OCI-LY1 (cell line): ENCODE measurements at regions not wholly inside any gene's neighbourhood (a gene's known extent, or its start where the extent isn't known, plus 50 kb on each side); places are given as distances from the start of the nearest gene placed in this dataset.

ENCODE experiments used
- H2AFZ ChIP-seq: fragments of 200-600 bp; sonication (generic), shearing (Covaris generic); 2 replicates; pipeline ENCODE4 v1.6.0; 2014; ENCODE audit warnings: antibody characterized with exemption, mild to moderate bottlenecking, low read length
- H3F3A ChIP-seq: fragments of 200-600 bp; sonication (generic), shearing (Covaris generic); 2 replicates; pipeline ENCODE4 v1.6.0; 2014; ENCODE audit warnings: mild to moderate bottlenecking, antibody characterized with exemption, low read length, moderate library complexity; ENCODE audit not compliant: insufficient read depth
- H3K27ac ChIP-seq: fragments of 200-600 bp; sonication (generic); 2 replicates; pipeline ENCODE4 v1.5.1; 2014; ENCODE audit warnings: low read length, mixed run types, mild to moderate bottlenecking, low read depth; ENCODE audit not compliant: poor library complexity, severe bottlenecking
- H3K27me3 ChIP-seq: fragments of 200-600 bp; sonication (generic); 2 replicates; pipeline ENCODE4 v1.6.0; 2014; ENCODE audit warnings: antibody characterized with exemption, mild to moderate bottlenecking, low read length, moderate library complexity; ENCODE audit not compliant: insufficient read depth
- H3K36me3 ChIP-seq: fragments of 200-600 bp; sonication (generic); 2 replicates; pipeline ENCODE4 v1.6.1; 2014; ENCODE audit warnings: mild to moderate bottlenecking, antibody characterized with exemption, low read length, moderate library complexity, mixed read lengths; ENCODE audit not compliant: insufficient read depth
- H3K4me1 ChIP-seq: fragments of 200-600 bp; sonication (generic); 2 replicates; pipeline ENCODE4 v1.5.1; 2014; ENCODE audit warnings: mild to moderate bottlenecking, low read length, moderate library complexity; ENCODE audit not compliant: insufficient read depth, severe bottlenecking
- H3K4me2 ChIP-seq: fragments of 200-600 bp; sonication (generic), shearing (Covaris generic); 2 replicates; pipeline ENCODE4 v1.6.1; 2014; ENCODE audit warnings: low read length
- H3K4me3 ChIP-seq: fragments of 200-600 bp; sonication (generic); 2 replicates; pipeline ENCODE4 v1.5.1; 2014; ENCODE audit warnings: low read length, low read depth, mild to moderate bottlenecking, mixed read lengths; ENCODE audit not compliant: poor library complexity, severe bottlenecking
- H3K79me2 ChIP-seq: fragments of 200-600 bp; shearing (Covaris generic); 2 replicates; pipeline ENCODE4 v1.6.1; 2016; ENCODE audit warnings: mixed run types, low read length, mixed read lengths; ENCODE audit not compliant: insufficient read depth
- H3K9ac ChIP-seq: fragments of 200-600 bp; sonication (generic), shearing (Covaris generic); 2 replicates; pipeline ENCODE4 v1.6.1; 2014; ENCODE audit warnings: mild to moderate bottlenecking, low read length, mixed read lengths
- H3K9me2 ChIP-seq: fragments of 200-600 bp; sonication (generic), shearing (Covaris generic); 2 replicates; pipeline ENCODE4 v1.6.1; 2014; ENCODE audit warnings: low read depth, mild to moderate bottlenecking, low read length, mixed read lengths
- H3K9me3 ChIP-seq: fragments of 200-600 bp; shearing (Covaris generic); 2 replicates; pipeline ENCODE4 v1.6.1; 2014; ENCODE audit warnings: low read length, mixed read lengths
- H4K20me1 ChIP-seq: fragments of 200-600 bp; sonication (generic), shearing (Covaris generic); 2 replicates; pipeline ENCODE4 v1.6.0; 2016; ENCODE audit warnings: mild to moderate bottlenecking, low read length; ENCODE audit not compliant: insufficient read depth
- CTCF ChIP-seq: fragments of 200-600 bp; sonication (generic), shearing (Covaris generic); IDR thresholded peaks from 2 replicates; pipeline ENCODE4 v1.5.1; 2017; ENCODE audit warnings: mild to moderate bottlenecking, antibody characterized with exemption, low read length, moderate library complexity, mixed read lengths
- EZH2 ChIP-seq: fragments of 200-600 bp; sonication (generic), shearing (Covaris generic); IDR thresholded peaks from 2 replicates; pipeline ENCODE4 v1.8.0; 2017; ENCODE audit warnings: borderline replicate concordance, mixed run types, mild to moderate bottlenecking, antibody characterized with exemption, low read length, moderate library complexity, mixed read lengths

- H3F3A ChIP-seq = no peaks in the 10 kb centered on the region
- no peak overlapping the region for H3K4me3 ChIP-seq
- no peak overlapping the region for H3K9ac ChIP-seq
- H3K4me2 ChIP-seq = no peak overlapping the region
- no peaks in the 10 kb centered on the region for H3K36me3 ChIP-seq
- H3K79me2 ChIP-seq = no peaks in the 10 kb centered on the region
- no peaks in the 10 kb centered on the region for H3K9me3 ChIP-seq
- no peaks in the 10 kb centered on the region for H3K27me3 ChIP-seq
- no peak for TF ChIP-seq CTCF
- no peak for TF ChIP-seq EZH2
- no peak overlapping the region for H2AFZ ChIP-seq
- H3K27ac ChIP-seq = no peak overlapping the region
- H3K9me2 ChIP-seq = no peaks in the 10 kb centered on the region
- H3K4me1 ChIP-seq = no peaks in the 10 kb centered on the region
- H4K20me1 ChIP-seq = no peaks in the 10 kb centered on the region
These were observed 276.3 kb upstream of the LDB2 start for GRCh38 chr4:17174751-17175150.

GRCh38 chr4:17173300-17173699 lies 274.9 kb upstream of the LDB2 start:
- Histone ChIP-seq H3K4me3 (no peak overlapping the region), H2AFZ (no peak overlapping the region), H3K9me3 (no peaks in the 10 kb centered on the region), H3K9ac (no peak overlapping the region), H4K20me1 (no peaks in the 10 kb centered on the region), H3K9me2 (no peaks in the 10 kb centered on the region), H3K4me2 (no peak overlapping the region), H3F3A (no peaks in the 10 kb centered on the region), H3K4me1 (no peaks in the 10 kb centered on the region), H3K36me3 (no peaks in the 10 kb centered on the region), H3K27ac (no peak overlapping the region), H3K79me2 (no peaks in the 10 kb centered on the region), H3K27me3 (no peaks in the 10 kb centered on the region)
- TF ChIP-seq EZH2 (no peak), CTCF (peak; percentile 12; the same call in 1 of the 2 replicates)

GRCh38 chr4:17170131-17170530 lies 271.7 kb upstream of the LDB2 start:
- Histone ChIP-seq H3K4me3 (no peak overlapping the region), H3F3A (no peaks in the 10 kb centered on the region), H3K27ac (no peak overlapping the region), H3K4me1 (no peaks in the 10 kb centered on the region), H3K9me3 (no peaks in the 10 kb centered on the region), H2AFZ (no peak overlapping the region), H3K79me2 (no peaks in the 10 kb centered on the region), H4K20me1 (no peaks in the 10 kb centered on the region), H3K9me2 (no peaks in the 10 kb centered on the region), H3K9ac (no peak overlapping the region), H3K27me3 (no peaks in the 10 kb centered on the region), H3K36me3 (no peaks in the 10 kb centered on the region), H3K4me2 (no peak overlapping the region)
- TF ChIP-seq EZH2 = no peak
- no peak for TF ChIP-seq CTCF
